ENCODE measurements at regions not wholly inside any gene's neighbourhood (a gene's known extent, or its start where the extent isn't known, plus 50 kb on each side); places are given as distances from the start of the nearest gene placed in this dataset.
"Not testable (repeated sequence)": the region's sequence is repeated elsewhere in the genome, so short reads cannot be mapped to it uniquely, and the experiment has no call there.

- Histone ChIP-seq H3K36me3 (ENCODE audit: insufficient read depth, low read length) (no peaks in the 10 kb centered on the region), H3K4me3 (no peak overlapping the region), H3K27ac (no peak overlapping the region), H3K9me3 (ENCODE audit: low read depth, low read length) (no peaks in the 10 kb centered on the region), H3K9ac (ENCODE audit: insufficient read length) (no peak overlapping the region)
- TF ChIP-seq FOXP2 (optimal IDR thresholded peaks at IDR 0.05; ENCODE audit: control extremely low read depth, extremely low read length, insufficient read depth), result no peak
- TF ChIP-seq POLR2AphosphoS5 (IDR thresholded peaks at IDR 0.05; ENCODE audit: borderline replicate concordance, low read depth, low read length), result no peak
- TF ChIP-seq EZH2 (IDR thresholded peaks at IDR 0.05), result no peak
- no peak for DNase-seq (ENCODE audit: low read depth, low spot score)
Observed at GRCh38 chr2:187783446-187783845, 229.2 kb upstream of the TFPI start.

GRCh38 chr2:187784138-187784537 is 229.9 kb upstream of the TFPI start:
- not testable (repeated sequence) for DNase-seq (ENCODE audit: low read depth, low spot score); H3K36me3 ChIP-seq (ENCODE audit: insufficient read depth, low read length); H3K4me3 ChIP-seq; H3K9me3 ChIP-seq (ENCODE audit: low read depth, low read length); H3K9ac ChIP-seq (ENCODE audit: insufficient read length); H3K27ac ChIP-seq

- no peak overlapping the region for H3K9ac ChIP-seq (ENCODE audit: insufficient read length)
- H3K9me3 ChIP-seq (ENCODE audit: low read depth, low read length), result no peaks in the 10 kb centered on the region
- H3K4me3 ChIP-seq, result no peak overlapping the region
- no peak overlapping the region for H3K27ac ChIP-seq
- DNase-seq (ENCODE audit: low read depth, low spot score), result no peak
- H3K36me3 ChIP-seq (ENCODE audit: insufficient read depth, low read length), result no peaks in the 10 kb centered on the region
- TF ChIP-seq FOXP2 (optimal IDR thresholded peaks at IDR 0.05; ENCODE audit: control extremely low read depth, extremely low read length, insufficient read depth), result no peak
- no peak for TF ChIP-seq POLR2AphosphoS5 (IDR thresholded peaks at IDR 0.05; ENCODE audit: borderline replicate concordance, low read depth, low read length)
- TF ChIP-seq EZH2 (IDR thresholded peaks at IDR 0.05), result no peak
Observed at GRCh38 chr2:187799601-187800000, 245.4 kb upstream of the TFPI start.

GRCh38 chr2:187803816-187804215 is 249.6 kb upstream of the TFPI start:
- H3K27ac ChIP-seq, result no peak overlapping the region
- no peak for DNase-seq (ENCODE audit: low read depth, low spot score)
- H3K9me3 ChIP-seq (ENCODE audit: low read depth, low read length), result no peaks in the 10 kb centered on the region
- TF ChIP-seq EZH2 (IDR thresholded peaks at IDR 0.05) (no peak), FOXP2 (optimal IDR thresholded peaks at IDR 0.05; ENCODE audit: control extremely low read depth, extremely low read length, insufficient read depth) (no peak), POLR2AphosphoS5 (IDR thresholded peaks at IDR 0.05; ENCODE audit: borderline replicate concordance, low read depth, low read length) (no peak)
- H3K4me3 ChIP-seq, result no peak overlapping the region
- no peak overlapping the region for H3K9ac ChIP-seq (ENCODE audit: insufficient read length)
- H3K36me3 ChIP-seq (ENCODE audit: insufficient read depth, low read length), result no peaks in the 10 kb centered on the region

GRCh38 chr2:187815113-187815512 is 260.9 kb upstream of the TFPI start:
- Histone ChIP-seq H3K4me3 (no peak overlapping the region), H3K27ac (no peak overlapping the region), H3K9ac (ENCODE audit: insufficient read length) (no peak overlapping the region), H3K36me3 (ENCODE audit: insufficient read depth, low read length) (no peaks in the 10 kb centered on the region), H3K9me3 (ENCODE audit: low read depth, low read length) (no peaks in the 10 kb centered on the region)
- no peak for DNase-seq (ENCODE audit: low read depth, low spot score)
- no peak for TF ChIP-seq FOXP2 (optimal IDR thresholded peaks at IDR 0.05; ENCODE audit: control extremely low read depth, extremely low read length, insufficient read depth)
- no peak for TF ChIP-seq POLR2AphosphoS5 (IDR thresholded peaks at IDR 0.05; ENCODE audit: borderline replicate concordance, low read depth, low read length)
- no peak for TF ChIP-seq EZH2 (IDR thresholded peaks at IDR 0.05)

GRCh38 chr2:187819624-187820023 is 265.4 kb upstream of the TFPI start:
- no peak for DNase-seq (ENCODE audit: low read depth, low spot score)
- no peaks in the 10 kb centered on the region for H3K36me3 ChIP-seq (ENCODE audit: insufficient read depth, low read length)
- H3K27ac ChIP-seq, result no peak overlapping the region
- H3K4me3 ChIP-seq, result no peak overlapping the region
- TF ChIP-seq EZH2 (IDR thresholded peaks at IDR 0.05) (no peak), POLR2AphosphoS5 (IDR thresholded peaks at IDR 0.05; ENCODE audit: borderline replicate concordance, low read depth, low read length) (no peak), FOXP2 (optimal IDR thresholded peaks at IDR 0.05; ENCODE audit: control extremely low read depth, extremely low read length, insufficient read depth) (no peak)
- no peak overlapping the region for H3K9ac ChIP-seq (ENCODE audit: insufficient read length)
- H3K9me3 ChIP-seq (ENCODE audit: low read depth, low read length), result no peaks in the 10 kb centered on the region

GRCh38 chr2:187825108-187825507 is 270.9 kb upstream of the TFPI start:
- DNase-seq (ENCODE audit: low read depth, low spot score), result no peak
- Histone ChIP-seq H3K27ac (no peak overlapping the region), H3K4me3 (no peak overlapping the region), H3K9me3 (ENCODE audit: low read depth, low read length) (0 out of 2 replicates have a peak, but pooled peaks cover 3% of the 10 kb centered on the region), H3K36me3 (ENCODE audit: insufficient read depth, low read length) (no peaks in the 10 kb centered on the region), H3K9ac (ENCODE audit: insufficient read length) (no peak overlapping the region)
- TF ChIP-seq EZH2 (IDR thresholded peaks at IDR 0.05) (no peak), FOXP2 (optimal IDR thresholded peaks at IDR 0.05; ENCODE audit: control extremely low read depth, extremely low read length, insufficient read depth) (no peak), POLR2AphosphoS5 (IDR thresholded peaks at IDR 0.05; ENCODE audit: borderline replicate concordance, low read depth, low read length) (no peak)

- Histone ChIP-seq H3K36me3 (ENCODE audit: insufficient read depth, low read length) (no peaks in the 10 kb centered on the region), H3K9me3 (ENCODE audit: low read depth, low read length) (0 out of 2 replicates have a peak, but pooled peaks cover 3% of the 10 kb centered on the region), H3K9ac (ENCODE audit: insufficient read length) (no peak overlapping the region), H3K27ac (no peak overlapping the region), H3K4me3 (no peak overlapping the region)
- DNase-seq (ENCODE audit: low read depth, low spot score), result no peak
- no peak for TF ChIP-seq POLR2AphosphoS5 (IDR thresholded peaks at IDR 0.05; ENCODE audit: borderline replicate concordance, low read depth, low read length)
- no peak for TF ChIP-seq EZH2 (IDR thresholded peaks at IDR 0.05)
- no peak for TF ChIP-seq FOXP2 (optimal IDR thresholded peaks at IDR 0.05; ENCODE audit: control extremely low read depth, extremely low read length, insufficient read depth)
Observed at GRCh38 chr2:187826023-187826422, 271.8 kb upstream of the TFPI start.

GRCh38 chr2:187834787-187835186 is 280.6 kb upstream of the TFPI start:
- no peak overlapping the region for H3K9ac ChIP-seq (ENCODE audit: insufficient read length)
- DNase-seq (ENCODE audit: low read depth, low spot score), result no peak
- no peak overlapping the region for H3K4me3 ChIP-seq
- H3K27ac ChIP-seq, result no peak overlapping the region
- no peaks in the 10 kb centered on the region for H3K9me3 ChIP-seq (ENCODE audit: low read depth, low read length)
- TF ChIP-seq POLR2AphosphoS5 (IDR thresholded peaks at IDR 0.05; ENCODE audit: borderline replicate concordance, low read depth, low read length), result no peak
- no peak for TF ChIP-seq FOXP2 (optimal IDR thresholded peaks at IDR 0.05; ENCODE audit: control extremely low read depth, extremely low read length, insufficient read depth)
- TF ChIP-seq EZH2 (IDR thresholded peaks at IDR 0.05), result no peak
- no peaks in the 10 kb centered on the region for H3K36me3 ChIP-seq (ENCODE audit: insufficient read depth, low read length)
